H1 (cell line): ENCODE measurements at regions not wholly inside any gene's neighbourhood (a gene's known extent, or its start where the extent isn't known, plus 50 kb on each side); places are given as distances from the start of the nearest gene placed in this dataset.

Experiments
- CBX8 ChIP-seq: fragments of 300-800, 300-1000 bp; sonication (generic); IDR thresholded peaks from 2 replicates; pipeline ENCODE4 v1.7.1; 2016; ENCODE audit warnings: low read depth, low read length, borderline replicate concordance
- CTCF ChIP-seq, 3 experiments: IDR thresholded peaks; 1 replicate in 2 of 3; 2 replicates in 1 of 3; pipeline versions ENCODE4 v1.5.1 to v1.6.1; 2011; ENCODE audit warnings: low read length in 3 of 3, mild to moderate bottlenecking in 3 of 3, inconsistent platforms in 2 of 3, low read depth in 1 of 3, moderate library complexity in 1 of 3; ENCODE audit not compliant: insufficient read depth in 1 of 3; ENCODE audit errors: control extremely low read depth in 1 of 3
- HDAC6 ChIP-seq: IDR thresholded peaks from one replicate; pipeline ENCODE4 v1.7.1; 2012; ENCODE audit warnings: low read depth, mild to moderate bottlenecking, inconsistent platforms, low read length, moderate library complexity
- KDM1A ChIP-seq: fragments of 200-600, 300-600 bp; sonication (generic); IDR thresholded peaks from 2 replicates; pipeline ENCODE4 v1.7.1; 2016; ENCODE audit warnings: mild to moderate bottlenecking, low read length, borderline replicate concordance
- SIN3A ChIP-seq, 2 experiments: IDR thresholded peaks in 1 of 2; conservative IDR thresholded peaks in 1 of 2; 2 replicates each; pipeline ENCODE4 v1.6.1; 2011 to 2012; ENCODE audit warnings: low read length in 2 of 2, improper control_type of control experiment in 1 of 2, low read depth in 1 of 2, mild to moderate bottlenecking in 1 of 2

- TF ChIP-seq KDM1A (no peak), CBX8 (no peak), CTCF (IDR thresholded peaks at IDR 0.05; ENCODE audit: control extremely low read depth in 1 of 3, insufficient read depth in 1 of 3, low read depth in 1 of 3, low read length in 3 of 3) (no peak), SIN3A (conservative IDR thresholded peaks at IDR 0.05 in 1 of 2, IDR thresholded peaks at IDR 0.05 in 1 of 2; ENCODE audit: low read depth in 1 of 2, low read length in 2 of 2) (no peak), HDAC6 (no peak)
Observed at GRCh38 chrX:150200361-150200760, 162.8 kb upstream of the MAMLD1 start (continued).
